ENCODE measurements at regions not wholly inside any gene's neighbourhood (a gene's known extent, or its start where the extent isn't known, plus 50 kb on each side); places are given as distances from the start of the nearest gene placed in this dataset.

- Histone ChIP-seq H3K4me2 (ENCODE audit: low read length, poor library complexity, severe bottlenecking) (no peak overlapping the region), H2BK120ac (ENCODE audit: low read depth, low read length) (no peak overlapping the region), H3K79me1 (replicated peaks; ENCODE audit: low read length, poor library complexity, severe bottlenecking) (no peaks in the 10 kb centered on the region), H3K9ac (ENCODE audit: low read length) (no peak overlapping the region), H3K4me1 (ENCODE audit: control insufficient read depth, insufficient read depth, low read depth, low read length) (no peaks in the 10 kb centered on the region), H3K14ac (ENCODE audit: low read length in 2 of 2) (no peak overlapping the region), H2BK5ac (ENCODE audit: low read depth, low read length, poor library complexity, severe bottlenecking) (no peak overlapping the region), H3K18ac (ENCODE audit: low read depth in 1 of 2, low read length in 2 of 2) (no peak overlapping the region), H3K4me3 (ENCODE audit: insufficient read depth in 1 of 2, low read depth in 1 of 2, low read length in 2 of 2) (no peak overlapping the region), H4K91ac (ENCODE audit: low read length) (no peak overlapping the region), H4K8ac (ENCODE audit: low read length) (peak overlapping the region; percentile 73), H3K36me3 (ENCODE audit: control insufficient read depth in 1 of 2, insufficient read depth in 2 of 2, low read depth in 1 of 2, low read length in 2 of 2) (no peaks in the 10 kb centered on the region), H3K27ac (ENCODE audit: low read length, poor library complexity, severe bottlenecking) (no peak overlapping the region), H3K4ac (ENCODE audit: low read depth in 1 of 2, low read length in 2 of 2) (no peak overlapping the region), H2BK12ac (ENCODE audit: low read length in 2 of 2) (no peak overlapping the region), H3K27me3 (ENCODE audit: control insufficient read depth in 1 of 2, insufficient read depth in 1 of 2, low read length in 2 of 2) (no peaks in the 10 kb centered on the region), H2AK5ac (ENCODE audit: low read length, severe bottlenecking) (no peak overlapping the region), H2BK15ac (ENCODE audit: low read depth, poor library complexity, severe bottlenecking) (no peak overlapping the region), H3K23ac (ENCODE audit: low read length in 2 of 2) (no peak overlapping the region), H3K9me3 (ENCODE audit: control insufficient read depth, low read length) (no peaks in the 10 kb centered on the region), H2AFZ (ENCODE audit: low read depth, low read length) (no peak overlapping the region)
- DNase-seq = peak; percentile 64
- WGBS = 49% methylated on average over 3 of the region's 3 CpGs
Measured at GRCh38 chr12:89236748-89237383, 115.4 kb downstream of the DUSP6 start.

GRCh38 chr12:89236237-89236636 lies 116.1 kb downstream of the DUSP6 start:
- Histone ChIP-seq H3K27ac (ENCODE audit: low read length, poor library complexity, severe bottlenecking) (no peak overlapping the region), H3K4me1 (ENCODE audit: control insufficient read depth, insufficient read depth, low read depth, low read length) (no peaks in the 10 kb centered on the region), H3K36me3 (ENCODE audit: control insufficient read depth in 1 of 2, insufficient read depth in 2 of 2, low read depth in 1 of 2, low read length in 2 of 2) (no peaks in the 10 kb centered on the region), H3K14ac (ENCODE audit: low read length in 2 of 2) (no peak overlapping the region), H4K91ac (ENCODE audit: low read length) (no peak overlapping the region), H2AK5ac (ENCODE audit: low read length, severe bottlenecking) (no peak overlapping the region), H2BK5ac (ENCODE audit: low read depth, low read length, poor library complexity, severe bottlenecking) (no peak overlapping the region), H3K79me1 (replicated peaks; ENCODE audit: low read length, poor library complexity, severe bottlenecking) (no peaks in the 10 kb centered on the region), H2AFZ (ENCODE audit: low read depth, low read length) (no peak overlapping the region), H3K18ac (ENCODE audit: low read depth in 1 of 2, low read length in 2 of 2) (no peak overlapping the region), H3K4me3 (ENCODE audit: insufficient read depth in 1 of 2, low read depth in 1 of 2, low read length in 2 of 2) (no peak overlapping the region), H2BK120ac (ENCODE audit: low read depth, low read length) (no peak overlapping the region), H3K4me2 (ENCODE audit: low read length, poor library complexity, severe bottlenecking) (no peak overlapping the region), H4K8ac (ENCODE audit: low read length) (no peak overlapping the region), H2BK12ac (ENCODE audit: low read length in 2 of 2) (no peak overlapping the region), H2BK15ac (ENCODE audit: low read depth, poor library complexity, severe bottlenecking) (no peak overlapping the region), H3K23ac (ENCODE audit: low read length in 2 of 2) (no peak overlapping the region), H3K4ac (ENCODE audit: low read depth in 1 of 2, low read length in 2 of 2) (no peak overlapping the region), H3K27me3 (ENCODE audit: control insufficient read depth in 1 of 2, insufficient read depth in 1 of 2, low read length in 2 of 2) (no peaks in the 10 kb centered on the region), H3K9me3 (ENCODE audit: control insufficient read depth, low read length) (no peaks in the 10 kb centered on the region), H3K9ac (ENCODE audit: low read length) (no peak overlapping the region)
- DNase-seq = peak; percentile 67
- WGBS = no CpG with 5 or more reads among the region's 1 CpG

GRCh38 chr12:89235189-89235993 lies 116.9 kb downstream of the DUSP6 start:
- H4K91ac ChIP-seq (ENCODE audit: low read length) = no peak overlapping the region
- H3K36me3 ChIP-seq (ENCODE audit: control insufficient read depth in 1 of 2, insufficient read depth in 2 of 2, low read depth in 1 of 2, low read length in 2 of 2) = no peaks in the 10 kb centered on the region
- no peak overlapping the region for H3K4me2 ChIP-seq (ENCODE audit: low read length, poor library complexity, severe bottlenecking)
- H3K79me1 ChIP-seq (replicated peaks; ENCODE audit: low read length, poor library complexity, severe bottlenecking) = no peaks in the 10 kb centered on the region
- no peak overlapping the region for H2AFZ ChIP-seq (ENCODE audit: low read depth, low read length)
- peak overlapping the region; percentile 29 for H4K8ac ChIP-seq (ENCODE audit: low read length)
- peak overlapping the region; percentile 59 to 60 for H2BK12ac ChIP-seq (ENCODE audit: low read length in 2 of 2)
- H2BK15ac ChIP-seq (ENCODE audit: low read depth, poor library complexity, severe bottlenecking) = no peak overlapping the region
- H2AK5ac ChIP-seq (ENCODE audit: low read length, severe bottlenecking) = no peak overlapping the region
- peak overlapping the region in 1 of 2 experiments; percentile 71 for H3K4ac ChIP-seq (ENCODE audit: low read depth in 1 of 2, low read length in 2 of 2)
- DNase-seq = peak; percentile 39
- no peak overlapping the region for H2BK120ac ChIP-seq (ENCODE audit: low read depth, low read length)
- no peak overlapping the region for H3K14ac ChIP-seq (ENCODE audit: low read length in 2 of 2)
- H3K9me3 ChIP-seq (ENCODE audit: control insufficient read depth, low read length) = no peaks in the 10 kb centered on the region
- no peak overlapping the region for H2BK5ac ChIP-seq (ENCODE audit: low read depth, low read length, poor library complexity, severe bottlenecking)
- H3K23ac ChIP-seq (ENCODE audit: low read length in 2 of 2) = no peak overlapping the region
- WGBS = 2% methylated on average over 1 of the region's 5 CpGs
- peak overlapping the region; percentile 45 to 80 for H3K18ac ChIP-seq (ENCODE audit: low read depth in 1 of 2, low read length in 2 of 2)
- no peak overlapping the region for H3K27ac ChIP-seq (ENCODE audit: low read length, poor library complexity, severe bottlenecking)
- no peaks in the 10 kb centered on the region for H3K27me3 ChIP-seq (ENCODE audit: control insufficient read depth in 1 of 2, insufficient read depth in 1 of 2, low read length in 2 of 2)
- H3K4me1 ChIP-seq (ENCODE audit: control insufficient read depth, insufficient read depth, low read depth, low read length) = no peaks in the 10 kb centered on the region
- no peak overlapping the region for H3K4me3 ChIP-seq (ENCODE audit: insufficient read depth in 1 of 2, low read depth in 1 of 2, low read length in 2 of 2)
- H3K9ac ChIP-seq (ENCODE audit: low read length) = no peak overlapping the region

DNA sequence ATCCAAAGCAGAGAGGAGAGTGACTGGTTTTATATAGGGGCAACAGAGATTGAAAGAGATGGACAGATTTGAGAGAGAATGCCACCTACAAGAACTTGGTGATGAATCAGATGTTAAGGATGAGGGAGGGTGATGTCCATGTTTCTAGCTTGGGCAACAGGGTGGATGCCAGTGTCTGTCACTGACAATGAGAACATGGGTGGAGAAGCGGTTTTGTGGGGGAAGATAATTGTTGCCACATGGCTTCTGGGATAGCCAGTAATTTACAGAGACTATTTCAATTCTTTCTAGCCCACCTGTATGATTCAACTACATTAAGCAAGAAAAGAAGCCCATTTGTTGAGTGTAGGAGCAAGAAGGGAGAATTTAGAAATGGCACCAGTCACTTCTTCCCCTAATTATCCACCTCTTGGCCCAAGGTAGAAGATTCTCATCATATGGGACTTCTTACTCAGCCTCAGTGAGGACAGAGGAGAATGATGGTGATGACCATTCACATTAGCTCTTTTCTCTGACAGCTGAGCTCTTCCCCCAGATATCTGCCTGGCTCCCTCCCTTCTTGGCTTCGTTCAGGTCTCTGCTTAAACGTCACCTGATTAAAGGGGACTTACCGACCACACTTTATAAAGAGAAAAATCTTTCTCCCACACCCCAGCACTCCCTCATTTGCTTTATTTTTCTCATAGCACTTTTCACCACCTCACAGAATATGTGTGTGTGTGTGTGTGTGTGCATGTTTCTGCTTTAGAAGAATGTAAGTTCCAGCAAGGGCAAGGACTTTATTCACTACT lies 117.8 kb downstream of the DUSP6 start:
- 70% methylated on average over 2 of the region's 4 CpGs for WGBS

More for the DNA sequence above, 117.8 kb downstream of the DUSP6 start:
- no peak overlapping the region for H4K91ac ChIP-seq (ENCODE audit: low read length)
- no peaks in the 10 kb centered on the region for H3K36me3 ChIP-seq (ENCODE audit: control insufficient read depth in 1 of 2, insufficient read depth in 2 of 2, low read depth in 1 of 2, low read length in 2 of 2)
- no peak overlapping the region for H3K4me3 ChIP-seq (ENCODE audit: insufficient read depth in 1 of 2, low read depth in 1 of 2, low read length in 2 of 2)
- no peak overlapping the region for H2AFZ ChIP-seq (ENCODE audit: low read depth, low read length)
- DNase-seq = no peak
- H2BK12ac ChIP-seq (ENCODE audit: low read length in 2 of 2) = no peak overlapping the region
- no peak overlapping the region for H3K18ac ChIP-seq (ENCODE audit: low read depth in 1 of 2, low read length in 2 of 2)
- no peak overlapping the region for H4K8ac ChIP-seq (ENCODE audit: low read length)
- no peak overlapping the region for H2AK5ac ChIP-seq (ENCODE audit: low read length, severe bottlenecking)
- H3K9ac ChIP-seq (ENCODE audit: low read length) = no peak overlapping the region
- H2BK15ac ChIP-seq (ENCODE audit: low read depth, poor library complexity, severe bottlenecking) = no peak overlapping the region
- H3K27ac ChIP-seq (ENCODE audit: low read length, poor library complexity, severe bottlenecking) = no peak overlapping the region
- H3K9me3 ChIP-seq (ENCODE audit: control insufficient read depth, low read length) = no peaks in the 10 kb centered on the region
- no peaks in the 10 kb centered on the region for H3K79me1 ChIP-seq (replicated peaks; ENCODE audit: low read length, poor library complexity, severe bottlenecking)
- peak overlapping the region in 1 of 2 experiments; percentile 17 for H3K23ac ChIP-seq (ENCODE audit: low read length in 2 of 2)
- H2BK120ac ChIP-seq (ENCODE audit: low read depth, low read length) = no peak overlapping the region
- H3K4ac ChIP-seq (ENCODE audit: low read depth in 1 of 2, low read length in 2 of 2) = peak overlapping the region in 1 of 2 experiments; percentile 61
- no peaks in the 10 kb centered on the region for H3K27me3 ChIP-seq (ENCODE audit: control insufficient read depth in 1 of 2, insufficient read depth in 1 of 2, low read length in 2 of 2)
- H3K14ac ChIP-seq (ENCODE audit: low read length in 2 of 2) = no peak overlapping the region
- no peaks in the 10 kb centered on the region for H3K4me1 ChIP-seq (ENCODE audit: control insufficient read depth, insufficient read depth, low read depth, low read length)
- no peak overlapping the region for H2BK5ac ChIP-seq (ENCODE audit: low read depth, low read length, poor library complexity, severe bottlenecking)
- H3K4me2 ChIP-seq (ENCODE audit: low read length, poor library complexity, severe bottlenecking) = no peak overlapping the region
